Hepatocyte (in vitro differentiated cells): ENCODE measurements at regions not wholly inside any gene's neighbourhood (a gene's known extent, or its start where the extent isn't known, plus 50 kb on each side); places are given as distances from the start of the nearest gene placed in this dataset.

Experiments
- DNase-seq: peaks from one replicate; pipeline ENCODE4 v3.0.0-alpha.2; 2016; ENCODE audit warnings: low spot score
- H2AFZ ChIP-seq: fragments of 200-600 bp; sonication (generic); 2 replicates; pipeline ENCODE4 v1.6.0; 2016; ENCODE audit warnings: antibody characterized with exemption, mild to moderate bottlenecking
- H3K27ac ChIP-seq: fragments of 200-600 bp; sonication (generic); 2 replicates; pipeline ENCODE4 v1.5.1; 2016; ENCODE audit warnings: mild to moderate bottlenecking
- H3K27me3 ChIP-seq: fragments of 200-600 bp; sonication (generic); 2 replicates; pipeline ENCODE4 v1.6.1; 2016
- H3K36me3 ChIP-seq: fragments of 200-600 bp; sonication (generic); replicated peaks from 2 replicates; pipeline ENCODE4 v1.5.1; 2016; ENCODE audit warnings: low read depth; ENCODE audit not compliant: insufficient read depth
- H3K4me1 ChIP-seq: fragments of 200-600 bp; sonication (generic); 2 replicates; pipeline ENCODE4 v1.5.1; 2016; ENCODE audit warnings: mild to moderate bottlenecking, moderate library complexity; ENCODE audit not compliant: insufficient read depth
- H3K4me2 ChIP-seq: fragments of 200-600 bp; sonication (generic); 2 replicates; pipeline ENCODE4 v1.6.0; 2016
- H3K4me3 ChIP-seq: fragments of 200-600 bp; sonication (generic); 2 replicates; pipeline ENCODE4 v1.5.1; 2016; ENCODE audit warnings: mild to moderate bottlenecking
- H3K79me2 ChIP-seq: fragments of 200-600 bp; sonication (generic); 2 replicates; pipeline ENCODE4 v1.6.0; 2017; ENCODE audit warnings: mild to moderate bottlenecking
- H3K9me2 ChIP-seq: fragments of 200-600 bp; sonication (generic); replicated peaks from 2 replicates; pipeline ENCODE4 v1.6.0; 2017; ENCODE audit warnings: mild to moderate bottlenecking; ENCODE audit not compliant: insufficient read depth
- H3K9me3 ChIP-seq: fragments of 200-600 bp; sonication (generic); 2 replicates; pipeline ENCODE4 v1.5.1; 2016; ENCODE audit warnings: low read depth, mild to moderate bottlenecking
- H4K20me1 ChIP-seq: fragments of 200-600 bp; sonication (generic); 2 replicates; pipeline ENCODE4 v1.6.0; 2016; ENCODE audit warnings: mild to moderate bottlenecking; ENCODE audit not compliant: insufficient read depth, poor library complexity, severe bottlenecking
- EZH2 ChIP-seq: fragments of 200-600 bp; sonication (generic); IDR thresholded peaks from 2 replicates; pipeline ENCODE4 v1.6.1; 2016; ENCODE audit warnings: antibody characterized with exemption, mild to moderate bottlenecking, borderline replicate concordance
- EZH2phosphoT487 ChIP-seq: fragments of 200-600 bp; sonication (generic); IDR thresholded peaks from one replicate; pipeline ENCODE4 v1.6.1; 2018; ENCODE audit warnings: antibody characterized with exemption, mild to moderate bottlenecking, low read depth, moderate library complexity; ENCODE audit not compliant: unreplicated experiment, severe bottlenecking
- WGBS: methylation state at CpG from one replicate; pipeline ENCODE4 v1.1.6; 2016; ENCODE audit warnings: low lambda C conversion rate; ENCODE audit errors: missing lambda C conversion rate; 5-methylcytosine and 5-hydroxymethylcytosine counted together
- TF ChIP-seq, protein P1 (sequence below): fragments of 200-600 bp; sonication (generic); IDR thresholded peaks from 2 replicates; pipeline ENCODE4 v1.5.1; 2016; ENCODE audit warnings: antibody characterized with exemption, mild to moderate bottlenecking; ENCODE audit not compliant: poor library complexity

- Histone ChIP-seq H2AFZ (no peak overlapping the region), H3K4me2 (no peak overlapping the region), H3K9me3 (no peaks in the 10 kb centered on the region), H3K27me3 (no peaks in the 10 kb centered on the region), H3K9me2 (no peaks in the 10 kb centered on the region), H3K4me1 (no peaks in the 10 kb centered on the region), H4K20me1 (no peaks in the 10 kb centered on the region), H3K36me3 (no peaks in the 10 kb centered on the region), H3K4me3 (no peak overlapping the region), H3K79me2 (no peaks in the 10 kb centered on the region), H3K27ac (no peak overlapping the region)
- DNase-seq: no peak
- TF ChIP-seq EZH2 (no peak), EZH2phosphoT487 (no peak)
- TF ChIP-seq, protein P1, sequence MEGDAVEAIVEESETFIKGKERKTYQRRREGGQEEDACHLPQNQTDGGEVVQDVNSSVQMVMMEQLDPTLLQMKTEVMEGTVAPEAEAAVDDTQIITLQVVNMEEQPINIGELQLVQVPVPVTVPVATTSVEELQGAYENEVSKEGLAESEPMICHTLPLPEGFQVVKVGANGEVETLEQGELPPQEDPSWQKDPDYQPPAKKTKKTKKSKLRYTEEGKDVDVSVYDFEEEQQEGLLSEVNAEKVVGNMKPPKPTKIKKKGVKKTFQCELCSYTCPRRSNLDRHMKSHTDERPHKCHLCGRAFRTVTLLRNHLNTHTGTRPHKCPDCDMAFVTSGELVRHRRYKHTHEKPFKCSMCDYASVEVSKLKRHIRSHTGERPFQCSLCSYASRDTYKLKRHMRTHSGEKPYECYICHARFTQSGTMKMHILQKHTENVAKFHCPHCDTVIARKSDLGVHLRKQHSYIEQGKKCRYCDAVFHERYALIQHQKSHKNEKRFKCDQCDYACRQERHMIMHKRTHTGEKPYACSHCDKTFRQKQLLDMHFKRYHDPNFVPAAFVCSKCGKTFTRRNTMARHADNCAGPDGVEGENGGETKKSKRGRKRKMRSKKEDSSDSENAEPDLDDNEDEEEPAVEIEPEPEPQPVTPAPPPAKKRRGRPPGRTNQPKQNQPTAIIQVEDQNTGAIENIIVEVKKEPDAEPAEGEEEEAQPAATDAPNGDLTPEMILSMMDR: no peak
- 89% methylated on average over 9 of the region's 9 CpGs for WGBS
Measured at GRCh38 chr10:130666215-130666614, 530.0 kb downstream of the GLRX3 start.

- Histone ChIP-seq H3K9me2 (no peaks in the 10 kb centered on the region), H3K4me2 (no peak overlapping the region), H2AFZ (no peak overlapping the region), H3K9me3 (no peaks in the 10 kb centered on the region), H3K4me3 (no peak overlapping the region), H3K27me3 (no peaks in the 10 kb centered on the region), H3K36me3 (no peaks in the 10 kb centered on the region), H3K4me1 (no peaks in the 10 kb centered on the region), H4K20me1 (no peaks in the 10 kb centered on the region), H3K27ac (no peak overlapping the region), H3K79me2 (no peaks in the 10 kb centered on the region)
- TF ChIP-seq EZH2phosphoT487: no peak
- TF ChIP-seq, protein P1: peak; percentile 62
- TF ChIP-seq EZH2: no peak
- peak; percentile 57 for DNase-seq
- WGBS: 42% methylated on average over 6 of the region's 6 CpGs
Measured at GRCh38 chr10:130686689-130687300, 550.6 kb downstream of the GLRX3 start.

GRCh38 chr10:130687566-130687965 lies 551.4 kb downstream of the GLRX3 start:
- 90% methylated on average over 5 of the region's 5 CpGs for WGBS
- no peaks in the 10 kb centered on the region for H3K9me2 ChIP-seq
- no peaks in the 10 kb centered on the region for H3K9me3 ChIP-seq
- H3K4me3 ChIP-seq: no peak overlapping the region
- TF ChIP-seq EZH2phosphoT487: no peak
- no peak for TF ChIP-seq EZH2
- TF ChIP-seq, protein P1: no peak
- H4K20me1 ChIP-seq: no peaks in the 10 kb centered on the region
- no peaks in the 10 kb centered on the region for H3K27me3 ChIP-seq
- no peaks in the 10 kb centered on the region for H3K36me3 ChIP-seq
- DNase-seq: no peak
- no peak overlapping the region for H3K27ac ChIP-seq
- no peak overlapping the region for H3K4me2 ChIP-seq
- no peaks in the 10 kb centered on the region for H3K79me2 ChIP-seq
- no peaks in the 10 kb centered on the region for H3K4me1 ChIP-seq
- no peak overlapping the region for H2AFZ ChIP-seq
